Vagina (tissue), 2 donors: ENCODE measurements at regions not wholly inside any gene's neighbourhood (a gene's known extent, or its start where the extent isn't known, plus 50 kb on each side); places are given as distances from the start of the nearest gene placed in this dataset.
"Not testable (repeated sequence)": the region's sequence is repeated elsewhere in the genome, so short reads cannot be mapped to it uniquely, and the experiment has no call there.

ENCODE experiments used
- DNase-seq, 2 donors: peaks; one replicate each; pipeline ENCODE4 v3.0.0-alpha.2; 2017; ENCODE audit errors: extremely low spot score in 2 of 2
- H3K27ac ChIP-seq: fragments of 200-600 bp; sonication (generic); one replicate; pipeline ENCODE4 v1.5.1; 2019
- H3K27me3 ChIP-seq: fragments of 200-600 bp; sonication (generic); one replicate; pipeline ENCODE4 v1.5.1; 2019
- H3K36me3 ChIP-seq, 2 donors: fragments of 200-600 bp; sonication (generic); one replicate each; pipeline ENCODE4 v1.5.1; 2017 to 2019
- H3K4me1 ChIP-seq: fragments of 200-600 bp; sonication (generic); one replicate; pipeline ENCODE4 v1.5.1; 2019
- H3K4me3 ChIP-seq, 2 donors: fragments of 200-600 bp; sonication (generic); 1 replicate in 1 of 2; 2 replicates in 1 of 2; pipeline ENCODE4 v1.5.1; 2016 to 2019
- H3K9me3 ChIP-seq: fragments of 200-600 bp; sonication (generic); one replicate; pipeline ENCODE4 v1.5.1; 2019
- CTCF ChIP-seq, 3 experiments: fragments of 450-650 bp in 2 of 3; fragments of 200-600 bp in 1 of 3; sonication (generic) in 1 of 3; IDR thresholded peaks; one replicate each; pipeline ENCODE4 v1.5.1; 2017 to 2019; ENCODE audit warnings: antibody characterized with exemption in 3 of 3, mild to moderate bottlenecking in 2 of 3, moderate library complexity in 2 of 3
- POLR2A ChIP-seq, 2 donors: fragments of 450-650 bp; IDR thresholded peaks; one replicate each; pipeline ENCODE4 v1.6.1; 2017; ENCODE audit warnings: antibody characterized with exemption in 2 of 2, mild to moderate bottlenecking in 2 of 2, moderate library complexity in 2 of 2
- POLR2AphosphoS5 ChIP-seq, 2 donors: sonication (generic); formaldehyde crosslinking; IDR thresholded peaks; one replicate each; pipeline ENCODE4 v1.9.0; 2017; ENCODE audit warnings: antibody characterized with exemption in 2 of 2, mild to moderate bottlenecking in 2 of 2, low read depth in 1 of 2; ENCODE audit not compliant: insufficient read depth in 1 of 2
- intact Hi-C: fragments of 100-400 bp; cut with DNase I; formaldehyde crosslinking; loops from one replicate; pipeline ENCODE4 v1.15.1; 2023

DNA sequence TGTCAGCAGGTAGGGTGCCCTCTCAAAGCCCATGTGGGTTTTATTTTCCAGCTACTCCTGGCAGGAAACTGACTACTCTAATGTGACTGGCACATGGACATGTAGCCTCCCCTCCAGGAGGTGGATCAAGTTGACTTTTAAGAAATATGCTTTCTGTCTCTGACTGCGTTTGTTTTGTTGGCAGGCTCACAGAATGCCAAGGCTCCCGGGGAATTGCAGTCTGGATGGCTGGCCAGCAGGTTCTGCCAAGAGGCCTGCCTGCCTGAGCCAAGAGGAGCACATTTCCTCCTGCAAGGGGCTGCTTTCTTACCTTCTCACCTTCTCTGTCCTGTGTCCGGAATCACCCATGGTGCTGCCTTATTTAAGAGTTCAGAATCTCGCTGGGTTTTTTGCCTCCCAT, 217.3 kb upstream of the ERCC4 start:
- no peaks in the 10 kb centered on the region for H3K4me1 ChIP-seq
- intact Hi-C loops = no loop called here
- H3K9me3 ChIP-seq = no peaks in the 10 kb centered on the region
- no peak overlapping the region for H3K4me3 ChIP-seq
- TF ChIP-seq POLR2A (IDR thresholded peaks at IDR 0.05) (no peak), CTCF (IDR thresholded peaks at IDR 0.05) (no peak), POLR2AphosphoS5 (IDR thresholded peaks at IDR 0.05; ENCODE audit: insufficient read depth in 1 of 2, low read depth in 1 of 2) (no peak)
- no peak for DNase-seq
- no peaks in the 10 kb centered on the region for H3K36me3 ChIP-seq
- no peak overlapping the region for H3K27ac ChIP-seq
- no peaks in the 10 kb centered on the region for H3K27me3 ChIP-seq

DNA sequence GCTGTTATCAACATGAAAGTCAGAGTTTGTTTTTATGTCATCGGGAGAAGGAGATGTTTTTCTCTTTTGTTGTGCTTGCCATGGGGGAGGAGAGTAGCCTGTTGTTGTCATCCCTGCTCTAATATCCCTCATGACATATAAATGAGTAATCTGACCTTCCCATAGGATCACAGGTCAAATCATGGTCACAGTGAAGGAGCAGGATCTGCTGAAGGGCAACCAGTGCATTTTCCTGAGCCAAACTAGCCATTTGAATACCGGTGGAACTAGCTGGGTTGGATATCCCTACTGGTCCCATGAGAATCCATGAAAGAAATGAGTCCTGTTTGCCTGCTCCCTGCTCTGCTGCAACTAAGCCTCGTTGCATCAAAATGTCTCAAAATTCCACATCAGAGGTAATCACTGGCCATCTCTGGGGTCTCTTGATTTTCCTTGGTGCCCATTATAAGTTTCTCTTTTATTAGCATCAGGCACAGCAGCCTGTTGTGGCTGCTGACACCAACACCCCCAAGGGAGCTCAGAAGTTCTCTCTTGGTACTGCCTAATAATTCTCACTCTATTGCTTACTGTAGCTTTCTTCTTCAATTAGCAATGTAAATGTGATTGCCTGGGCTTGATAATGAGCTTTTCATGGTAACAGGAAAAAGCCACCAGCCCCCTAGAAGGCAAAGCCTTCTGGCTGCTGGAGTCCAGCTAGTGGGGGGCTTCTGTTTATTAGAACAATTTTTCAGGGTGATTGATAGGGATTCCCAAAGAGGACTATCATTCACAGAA, 211.4 kb upstream of the ERCC4 start:
- no peak for DNase-seq
- no peaks in the 10 kb centered on the region for H3K27me3 ChIP-seq
- H3K9me3 ChIP-seq = no peaks in the 10 kb centered on the region
- intact Hi-C loops = no loop called here
- TF ChIP-seq CTCF (IDR thresholded peaks at IDR 0.05) (no peak), POLR2A (IDR thresholded peaks at IDR 0.05) (no peak), POLR2AphosphoS5 (IDR thresholded peaks at IDR 0.05; ENCODE audit: insufficient read depth in 1 of 2, low read depth in 1 of 2) (no peak)
- H3K4me3 ChIP-seq = no peak overlapping the region
- H3K36me3 ChIP-seq = no peaks in the 10 kb centered on the region
- no peak overlapping the region for H3K27ac ChIP-seq
- no peaks in the 10 kb centered on the region for H3K4me1 ChIP-seq

DNA sequence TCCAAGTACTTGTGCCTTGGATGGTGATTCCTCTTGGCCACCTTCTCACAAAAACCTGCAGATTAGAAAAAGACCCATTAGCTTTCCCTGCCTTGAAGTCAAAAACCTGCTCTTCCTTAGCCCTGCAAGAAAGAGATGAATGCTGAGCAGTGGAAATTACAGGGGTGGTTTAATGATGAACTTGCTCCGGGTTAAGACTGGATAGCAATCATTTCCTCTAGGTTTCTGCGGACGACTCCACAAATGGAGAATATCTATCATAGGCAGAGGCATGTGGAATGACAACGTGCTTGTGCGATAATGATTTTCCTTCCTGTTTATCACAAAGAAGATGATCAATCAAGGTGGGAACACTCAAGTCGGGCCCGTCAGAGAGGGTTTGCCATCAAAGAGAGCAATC, 201.2 kb upstream of the ERCC4 start:
- Histone ChIP-seq H3K36me3 (no peaks in the 10 kb centered on the region), H3K4me1 (no peaks in the 10 kb centered on the region), H3K27me3 (no peaks in the 10 kb centered on the region), H3K27ac (no peak overlapping the region), H3K4me3 (no peak overlapping the region), H3K9me3 (no peaks in the 10 kb centered on the region)
- DNase-seq = no peak
- intact Hi-C loops = no loop called here
- TF ChIP-seq POLR2A (IDR thresholded peaks at IDR 0.05) (no peak), CTCF (IDR thresholded peaks at IDR 0.05) (no peak), POLR2AphosphoS5 (IDR thresholded peaks at IDR 0.05; ENCODE audit: insufficient read depth in 1 of 2, low read depth in 1 of 2) (no peak)

GRCh38 chr16:13727943-13728342, 192.0 kb upstream of the ERCC4 start:
- Histone ChIP-seq H3K9me3 (no peaks in the 10 kb centered on the region), H3K27ac (no peak overlapping the region), H3K4me3 (no peak overlapping the region), H3K27me3 (no peaks in the 10 kb centered on the region), H3K4me1 (no peaks in the 10 kb centered on the region), H3K36me3 (no peaks in the 10 kb centered on the region)
- intact Hi-C loops = no loop called here
- TF ChIP-seq POLR2A (IDR thresholded peaks at IDR 0.05) (no peak), CTCF (IDR thresholded peaks at IDR 0.05) (no peak), POLR2AphosphoS5 (IDR thresholded peaks at IDR 0.05; ENCODE audit: insufficient read depth in 1 of 2, low read depth in 1 of 2) (no peak)
- DNase-seq = no peak

DNA sequence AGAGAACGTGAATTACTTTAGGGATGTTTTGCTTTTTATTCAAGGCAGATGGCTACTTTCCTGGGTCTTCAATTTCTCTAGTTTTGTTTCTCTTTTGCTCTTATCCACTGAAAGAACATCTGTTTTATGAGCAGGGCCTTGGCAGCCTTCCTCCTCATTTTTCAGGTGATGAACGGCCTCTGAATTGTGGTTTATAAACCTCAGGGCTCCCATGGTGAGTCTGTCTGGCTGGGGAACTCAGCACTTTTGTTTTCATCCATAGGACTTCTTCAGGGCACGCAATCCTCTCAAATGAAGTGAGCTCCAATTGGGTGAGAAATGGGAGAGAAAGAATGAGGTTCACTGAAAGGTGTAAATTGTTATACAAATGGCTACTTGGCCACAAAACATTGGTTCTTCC, 186.4 kb upstream of the ERCC4 start:
- Histone ChIP-seq H3K27ac (no peak overlapping the region), H3K27me3 (no peaks in the 10 kb centered on the region), H3K4me1 (no peaks in the 10 kb centered on the region), H3K4me3 (no peak overlapping the region), H3K36me3 (no peaks in the 10 kb centered on the region), H3K9me3 (no peaks in the 10 kb centered on the region)
- TF ChIP-seq CTCF (IDR thresholded peaks at IDR 0.05) (no peak), POLR2AphosphoS5 (IDR thresholded peaks at IDR 0.05; ENCODE audit: insufficient read depth in 1 of 2, low read depth in 1 of 2) (no peak), POLR2A (IDR thresholded peaks at IDR 0.05) (no peak)
- DNase-seq = no peak
- intact Hi-C loops = no loop called here

GRCh38 chr16:13739621-13740373, 180.2 kb upstream of the ERCC4 start:
- DNase-seq, H3K9me3 ChIP-seq, H3K4me3 ChIP-seq, H3K4me1 ChIP-seq, H3K27me3 ChIP-seq, H3K36me3 ChIP-seq, H3K27ac ChIP-seq, intact Hi-C loops: not testable (repeated sequence)
